GM12872 (cell line): ENCODE measurements at regions not wholly inside any gene's neighbourhood (a gene's known extent, or its start where the extent isn't known, plus 50 kb on each side); places are given as distances from the start of the nearest gene placed in this dataset.

ENCODE experiments used
- CTCF ChIP-seq: IDR thresholded peaks from 3 replicates; pipeline ENCODE4 v1.5.1; 2011; ENCODE audit warnings: low read depth, mild to moderate bottlenecking, low read length, moderate library complexity; ENCODE audit not compliant: insufficient read depth

GRCh38 chr16:79482011-79482410 lies 118.5 kb downstream of the MAF start:
- TF ChIP-seq CTCF, result no peak

- no peak for TF ChIP-seq CTCF
These were observed 119.6 kb downstream of the MAF start for GRCh38 chr16:79480929-79481328.

GRCh38 chr16:79480056-79480455 lies 120.5 kb downstream of the MAF start:
- TF ChIP-seq CTCF, result no peak

- TF ChIP-seq CTCF, result no peak
These were observed 124.0 kb downstream of the MAF start for GRCh38 chr16:79476580-79476979.

- TF ChIP-seq CTCF, result no peak
These were observed 124.7 kb downstream of the MAF start for GRCh38 chr16:79475841-79476240.

GRCh38 chr16:79473456-79473855 lies 127.1 kb downstream of the MAF start:
- no peak for TF ChIP-seq CTCF

- TF ChIP-seq CTCF, result no peak
These were observed 128.1 kb downstream of the MAF start for GRCh38 chr16:79472426-79472825.

GRCh38 chr16:79469999-79470398 lies 130.5 kb downstream of the MAF start:
- no peak for TF ChIP-seq CTCF
